SK-N-SH (cell line): ENCODE measurements at regions not wholly inside any gene's neighbourhood (a gene's known extent, or its start where the extent isn't known, plus 50 kb on each side); places are given as distances from the start of the nearest gene placed in this dataset.

ENCODE experiments used
- CTCF ChIA-PET: fragments of 300-600, 350-600 bp; formaldehyde crosslinking; extraction: SDS; loops from one replicate; lab custom pipeline; 2021; lab: Yijun Ruan, JAX
- POLR2A ChIA-PET: fragments of 350-600 bp; sonication (Branson Sonifier 250); formaldehyde crosslinking; extraction: SDS; loops from one replicate; lab custom pipeline; 2020; ENCODE audit warnings: antibody characterized with exemption, inconsistent platforms; lab: Yijun Ruan, JAX
- DNase-seq: peaks from one replicate; pipeline ENCODE4 v3.0.0; 2012
- H2AFZ ChIP-seq: fragments of 200-600 bp; sonication (generic); 2 replicates; pipeline ENCODE4 v1.8.1; 2016; ENCODE audit warnings: antibody characterized with exemption, mild to moderate bottlenecking, low read depth
- H3F3A ChIP-seq: fragments of 200-600 bp; sonication (generic); replicated peaks from 2 replicates; pipeline ENCODE3; 2016; ENCODE audit warnings: antibody characterized with exemption, mild to moderate bottlenecking; ENCODE audit not compliant: insufficient read depth
- H3K27ac ChIP-seq, 2 experiments: fragments of 200-500 bp in 1 of 2; fragments of 200-600 bp in 1 of 2; sonication (Bioruptor generic) in 1 of 2; sonication (generic), shearing (Covaris generic) in 1 of 2; 2 replicates each; pipeline versions ENCODE4 v1.5.1 to v1.6.1; 2014 to 2016; ENCODE audit warnings: low read depth in 2 of 2, inconsistent platforms in 1 of 2, low read length in 1 of 2, mild to moderate bottlenecking in 1 of 2, mixed read lengths in 1 of 2
- H3K27me3 ChIP-seq: fragments of 200-600 bp; sonication (generic), shearing (Covaris generic); 2 replicates; pipeline ENCODE4 v1.6.1; 2016; ENCODE audit warnings: mixed run types; ENCODE audit not compliant: insufficient read depth
- H3K36me3 ChIP-seq, 2 experiments: fragments of 200-500 bp in 1 of 2; fragments of 200-600 bp in 1 of 2; sonication (Bioruptor generic) in 1 of 2; sonication (generic) in 1 of 2; replicated peaks in 1 of 2; 2 replicates each; pipeline versions ENCODE3 to v1.5.1; 2014 to 2016; ENCODE audit warnings: low read length in 1 of 2, mild to moderate bottlenecking in 1 of 2; ENCODE audit not compliant: insufficient read depth in 2 of 2, control insufficient read depth in 1 of 2
- H3K4me1 ChIP-seq, 2 experiments: fragments of 200-500 bp in 1 of 2; fragments of 200-600 bp in 1 of 2; sonication (Bioruptor generic) in 1 of 2; sonication (generic), shearing (Covaris generic) in 1 of 2; 2 replicates each; pipeline versions ENCODE4 v1.5.1 to v1.6.1; 2014 to 2016; ENCODE audit warnings: low read depth in 1 of 2, low read length in 1 of 2, mixed run types in 1 of 2; ENCODE audit not compliant: insufficient read depth in 2 of 2, control insufficient read depth in 1 of 2
- H3K4me2 ChIP-seq: fragments of 200-600 bp; sonication (generic), shearing (Covaris generic); 2 replicates; pipeline ENCODE4 v1.6.1; 2017; ENCODE audit warnings: mixed run types
- H3K4me3 ChIP-seq, 2 experiments: fragments of 200-500 bp in 1 of 2; fragments of 200-600 bp in 1 of 2; sonication (Bioruptor generic) in 1 of 2; sonication (generic), shearing (Covaris generic) in 1 of 2; 2 replicates each; pipeline versions ENCODE4 v1.5.1 to v1.8.1; 2014 to 2016; ENCODE audit warnings: low read depth in 2 of 2, inconsistent platforms in 1 of 2, low read length in 1 of 2, mild to moderate bottlenecking in 1 of 2, mixed read lengths in 1 of 2, moderate library complexity in 1 of 2
- H3K79me2 ChIP-seq: fragments of 200-600 bp; sonication (generic); 2 replicates; pipeline ENCODE4 v1.8.1; 2017; ENCODE audit warnings: mild to moderate bottlenecking; ENCODE audit not compliant: insufficient read depth
- H3K9ac ChIP-seq: fragments of 200-600 bp; sonication (generic); 2 replicates; pipeline ENCODE4 v1.6.1; 2017; ENCODE audit warnings: mixed run types
- H3K9me2 ChIP-seq: fragments of 200-600 bp; sonication (generic); 2 replicates; pipeline ENCODE4 v1.6.1; 2017; ENCODE audit warnings: mixed run types
- H3K9me3 ChIP-seq: fragments of 200-600 bp; sonication (generic); 2 replicates; pipeline ENCODE4 v1.6.1; 2017; ENCODE audit warnings: mixed run types, mild to moderate bottlenecking, moderate library complexity
- H4K20me1 ChIP-seq: fragments of 200-600 bp; sonication (generic); 2 replicates; pipeline ENCODE4 v1.6.1; 2017; ENCODE audit warnings: mild to moderate bottlenecking, mixed run types; ENCODE audit not compliant: insufficient read depth
- EZH2phosphoT487 ChIP-seq: fragments of 200-600 bp; sonication (generic); IDR thresholded peaks from 2 replicates; pipeline ENCODE4 v1.6.1; 2017; ENCODE audit warnings: low read depth, mixed run types, mild to moderate bottlenecking, antibody characterized with exemption, moderate library complexity, borderline replicate concordance
- FOXJ3 ChIP-seq: sonication (generic); formaldehyde crosslinking; IDR thresholded peaks from 2 replicates; pipeline ENCODE4 v1.5.1; 2020; ENCODE audit warnings: mild to moderate bottlenecking, missing genetic modification reagents
- FOXM1 ChIP-seq: IDR thresholded peaks from 2 replicates; pipeline ENCODE4 v1.4.0; 2012; ENCODE audit warnings: low read depth, mild to moderate bottlenecking
- GABPA ChIP-seq: IDR thresholded peaks from 2 replicates; pipeline ENCODE4 v1.4.0; 2012; ENCODE audit warnings: low read depth, mild to moderate bottlenecking
- JUND ChIP-seq: IDR thresholded peaks from 2 replicates; pipeline ENCODE4 v1.4.0; 2012
- MEF2A ChIP-seq: IDR thresholded peaks from 2 replicates; pipeline ENCODE4 v1.4.0; 2012; ENCODE audit warnings: low read depth, borderline replicate concordance
- NFIC ChIP-seq: IDR thresholded peaks from 2 replicates; pipeline ENCODE4 v1.4.0; 2012; ENCODE audit warnings: borderline replicate concordance
- POLR2AphosphoS5 ChIP-seq: IDR thresholded peaks from 2 replicates; pipeline ENCODE4 v1.6.1; 2012; ENCODE audit warnings: low read depth, low read length
- RAD21 ChIP-seq: IDR thresholded peaks from 2 replicates; pipeline ENCODE4 v1.6.1; 2012; ENCODE audit warnings: mild to moderate bottlenecking, low read length
- RXRA ChIP-seq: IDR thresholded peaks from 2 replicates; pipeline ENCODE4 v1.4.0; 2012; ENCODE audit warnings: low read depth, mild to moderate bottlenecking, borderline replicate concordance
- SIN3A ChIP-seq: IDR thresholded peaks from 2 replicates; pipeline ENCODE4 v1.6.1; 2012; ENCODE audit warnings: low read depth, mild to moderate bottlenecking, low read length, moderate library complexity, borderline replicate concordance
- TEAD4 ChIP-seq: IDR thresholded peaks from 2 replicates; pipeline ENCODE4 v1.4.0; 2012; ENCODE audit warnings: mild to moderate bottlenecking, borderline replicate concordance; ENCODE audit not compliant: insufficient read depth
- WGBS: methylation state at CpG from one replicate; pipeline ENCODE4 v1.1.6; 2017; ENCODE audit warnings: low lambda C conversion rate; 5-methylcytosine and 5-hydroxymethylcytosine counted together
- TF ChIP-seq, protein P1 (sequence below): IDR thresholded peaks from 2 replicates; pipeline ENCODE4 v1.4.0; 2012; ENCODE audit warnings: low read depth
- TF ChIP-seq, protein P2 (sequence below): fragments of 200-600 bp; sonication (generic); IDR thresholded peaks from 2 replicates; pipeline ENCODE4 v1.6.1; 2017; ENCODE audit warnings: antibody characterized with exemption, mild to moderate bottlenecking, moderate library complexity
- TF ChIP-seq, protein P3 (sequence below): IDR thresholded peaks from 2 replicates; pipeline ENCODE4; 2012
- TF ChIP-seq, protein P4 (sequence below): IDR thresholded peaks from 2 replicates; pipeline ENCODE4 v1.6.1; 2012; ENCODE audit warnings: mild to moderate bottlenecking, low read depth, low read length, moderate library complexity
- TF ChIP-seq, protein P5 (sequence below): IDR thresholded peaks from 2 replicates; pipeline ENCODE4 v1.4.0; 2012; ENCODE audit warnings: low read depth, borderline replicate concordance

DNA sequence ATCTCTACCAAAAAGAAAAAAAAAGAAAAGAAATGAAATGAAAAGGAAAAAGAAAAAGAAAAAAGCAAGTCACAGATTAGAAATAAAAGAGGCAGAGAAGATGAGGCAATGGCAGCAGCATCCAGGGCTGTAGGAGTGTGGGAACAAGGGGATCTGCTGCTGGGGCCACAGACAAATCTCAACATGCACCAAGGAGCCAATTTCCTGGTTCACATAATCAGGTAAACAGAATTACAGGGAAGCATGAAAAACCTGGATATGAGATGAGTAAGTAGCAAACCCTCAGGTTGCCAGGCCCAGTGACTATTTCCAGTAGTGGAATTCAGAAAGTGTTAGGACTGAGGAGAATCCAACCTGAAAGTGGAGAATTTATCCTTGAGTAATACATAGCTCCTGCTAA is 77.4 kb upstream of the ARHGAP28 start:
- POLR2A ChIA-PET = no interaction called here
- H3K79me2 ChIP-seq = no peaks in the 10 kb centered on the region
- no peak overlapping the region for H3K9ac ChIP-seq
- no peaks in the 10 kb centered on the region for H3K27me3 ChIP-seq
- H3K27ac ChIP-seq = no peak overlapping the region
- no peaks in the 10 kb centered on the region for H3F3A ChIP-seq
- no peak overlapping the region for H2AFZ ChIP-seq
- CTCF ChIA-PET = interaction anchor here (1.0 to 1.6 kb wide), 2 partner anchors 9 to 12 kb away, joined by 3 to 4 read pairs; no protein-coding TSS in a partner anchor
- no peaks in the 10 kb centered on the region; a peak in 1 of 4 replicates for H3K4me1 ChIP-seq
- H3K36me3 ChIP-seq = no peaks in the 10 kb centered on the region
- H3K4me2 ChIP-seq = no peak overlapping the region
- DNase-seq = no peak
- no peaks in the 10 kb centered on the region for H3K9me3 ChIP-seq
- H4K20me1 ChIP-seq = no peaks in the 10 kb centered on the region
- no peak overlapping the region for H3K4me3 ChIP-seq
- no peak for TF ChIP-seq EZH2phosphoT487
- TF ChIP-seq, protein P1, sequence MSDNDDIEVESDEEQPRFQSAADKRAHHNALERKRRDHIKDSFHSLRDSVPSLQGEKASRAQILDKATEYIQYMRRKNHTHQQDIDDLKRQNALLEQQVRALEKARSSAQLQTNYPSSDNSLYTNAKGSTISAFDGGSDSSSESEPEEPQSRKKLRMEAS = no peak
- TF ChIP-seq RAD21 = no peak
- TF ChIP-seq, protein P2, sequence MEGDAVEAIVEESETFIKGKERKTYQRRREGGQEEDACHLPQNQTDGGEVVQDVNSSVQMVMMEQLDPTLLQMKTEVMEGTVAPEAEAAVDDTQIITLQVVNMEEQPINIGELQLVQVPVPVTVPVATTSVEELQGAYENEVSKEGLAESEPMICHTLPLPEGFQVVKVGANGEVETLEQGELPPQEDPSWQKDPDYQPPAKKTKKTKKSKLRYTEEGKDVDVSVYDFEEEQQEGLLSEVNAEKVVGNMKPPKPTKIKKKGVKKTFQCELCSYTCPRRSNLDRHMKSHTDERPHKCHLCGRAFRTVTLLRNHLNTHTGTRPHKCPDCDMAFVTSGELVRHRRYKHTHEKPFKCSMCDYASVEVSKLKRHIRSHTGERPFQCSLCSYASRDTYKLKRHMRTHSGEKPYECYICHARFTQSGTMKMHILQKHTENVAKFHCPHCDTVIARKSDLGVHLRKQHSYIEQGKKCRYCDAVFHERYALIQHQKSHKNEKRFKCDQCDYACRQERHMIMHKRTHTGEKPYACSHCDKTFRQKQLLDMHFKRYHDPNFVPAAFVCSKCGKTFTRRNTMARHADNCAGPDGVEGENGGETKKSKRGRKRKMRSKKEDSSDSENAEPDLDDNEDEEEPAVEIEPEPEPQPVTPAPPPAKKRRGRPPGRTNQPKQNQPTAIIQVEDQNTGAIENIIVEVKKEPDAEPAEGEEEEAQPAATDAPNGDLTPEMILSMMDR = no peak
- H3K9me2 ChIP-seq = no peaks in the 10 kb centered on the region

DNA sequence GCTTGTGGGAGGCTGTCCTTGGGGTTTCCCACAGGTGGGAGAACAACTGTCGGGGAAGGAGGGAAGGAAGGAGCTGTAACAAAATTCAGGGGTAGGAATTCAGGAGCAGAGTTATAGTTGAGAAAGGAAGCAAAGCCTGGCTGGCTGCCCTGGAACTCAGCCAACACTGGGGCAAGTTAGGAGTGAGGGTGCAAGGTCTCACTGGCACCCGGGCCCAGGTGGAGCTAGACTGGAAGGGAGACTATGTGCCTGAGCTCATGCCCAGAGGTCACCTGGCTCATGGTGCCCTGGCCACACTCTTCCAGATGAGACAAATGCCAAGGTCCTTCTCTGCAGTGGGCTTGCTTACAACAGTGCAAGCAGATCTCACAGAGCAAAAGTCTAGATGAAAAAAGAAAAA is 75.6 kb upstream of the ARHGAP28 start:
- Histone ChIP-seq H3K9me3 (no peaks in the 10 kb centered on the region), H3K4me1 (no peaks in the 10 kb centered on the region; a peak in 1 of 4 replicates), H3K4me2 (no peak overlapping the region)
- no peak for DNase-seq
- TF ChIP-seq GABPA = no peak
- TF ChIP-seq, protein P3, sequence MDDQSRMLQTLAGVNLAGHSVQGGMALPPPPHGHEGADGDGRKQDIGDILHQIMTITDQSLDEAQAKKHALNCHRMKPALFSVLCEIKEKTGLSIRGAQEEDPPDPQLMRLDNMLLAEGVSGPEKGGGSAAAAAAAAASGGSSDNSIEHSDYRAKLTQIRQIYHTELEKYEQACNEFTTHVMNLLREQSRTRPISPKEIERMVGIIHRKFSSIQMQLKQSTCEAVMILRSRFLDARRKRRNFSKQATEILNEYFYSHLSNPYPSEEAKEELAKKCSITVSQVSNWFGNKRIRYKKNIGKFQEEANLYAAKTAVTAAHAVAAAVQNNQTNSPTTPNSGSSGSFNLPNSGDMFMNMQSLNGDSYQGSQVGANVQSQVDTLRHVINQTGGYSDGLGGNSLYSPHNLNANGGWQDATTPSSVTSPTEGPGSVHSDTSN = no peak
- TF ChIP-seq EZH2phosphoT487 = no peak
- no peak for TF ChIP-seq FOXJ3 (CRISPR knock-in tag)
- TF ChIP-seq JUND = no peak
- no peak for TF ChIP-seq TEAD4
- TF ChIP-seq, protein P4, sequence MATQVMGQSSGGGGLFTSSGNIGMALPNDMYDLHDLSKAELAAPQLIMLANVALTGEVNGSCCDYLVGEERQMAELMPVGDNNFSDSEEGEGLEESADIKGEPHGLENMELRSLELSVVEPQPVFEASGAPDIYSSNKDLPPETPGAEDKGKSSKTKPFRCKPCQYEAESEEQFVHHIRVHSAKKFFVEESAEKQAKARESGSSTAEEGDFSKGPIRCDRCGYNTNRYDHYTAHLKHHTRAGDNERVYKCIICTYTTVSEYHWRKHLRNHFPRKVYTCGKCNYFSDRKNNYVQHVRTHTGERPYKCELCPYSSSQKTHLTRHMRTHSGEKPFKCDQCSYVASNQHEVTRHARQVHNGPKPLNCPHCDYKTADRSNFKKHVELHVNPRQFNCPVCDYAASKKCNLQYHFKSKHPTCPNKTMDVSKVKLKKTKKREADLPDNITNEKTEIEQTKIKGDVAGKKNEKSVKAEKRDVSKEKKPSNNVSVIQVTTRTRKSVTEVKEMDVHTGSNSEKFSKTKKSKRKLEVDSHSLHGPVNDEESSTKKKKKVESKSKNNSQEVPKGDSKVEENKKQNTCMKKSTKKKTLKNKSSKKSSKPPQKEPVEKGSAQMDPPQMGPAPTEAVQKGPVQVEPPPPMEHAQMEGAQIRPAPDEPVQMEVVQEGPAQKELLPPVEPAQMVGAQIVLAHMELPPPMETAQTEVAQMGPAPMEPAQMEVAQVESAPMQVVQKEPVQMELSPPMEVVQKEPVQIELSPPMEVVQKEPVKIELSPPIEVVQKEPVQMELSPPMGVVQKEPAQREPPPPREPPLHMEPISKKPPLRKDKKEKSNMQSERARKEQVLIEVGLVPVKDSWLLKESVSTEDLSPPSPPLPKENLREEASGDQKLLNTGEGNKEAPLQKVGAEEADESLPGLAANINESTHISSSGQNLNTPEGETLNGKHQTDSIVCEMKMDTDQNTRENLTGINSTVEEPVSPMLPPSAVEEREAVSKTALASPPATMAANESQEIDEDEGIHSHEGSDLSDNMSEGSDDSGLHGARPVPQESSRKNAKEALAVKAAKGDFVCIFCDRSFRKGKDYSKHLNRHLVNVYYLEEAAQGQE = no peak
- no peak for TF ChIP-seq NFIC
- TF ChIP-seq SIN3A = no peak
- no peak for TF ChIP-seq RXRA
- no peak for TF ChIP-seq MEF2A
- no peak for TF ChIP-seq FOXM1
- TF ChIP-seq, protein P5, sequence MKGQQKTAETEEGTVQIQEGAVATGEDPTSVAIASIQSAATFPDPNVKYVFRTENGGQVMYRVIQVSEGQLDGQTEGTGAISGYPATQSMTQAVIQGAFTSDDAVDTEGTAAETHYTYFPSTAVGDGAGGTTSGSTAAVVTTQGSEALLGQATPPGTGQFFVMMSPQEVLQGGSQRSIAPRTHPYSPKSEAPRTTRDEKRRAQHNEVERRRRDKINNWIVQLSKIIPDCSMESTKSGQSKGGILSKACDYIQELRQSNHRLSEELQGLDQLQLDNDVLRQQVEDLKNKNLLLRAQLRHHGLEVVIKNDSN = no peak
- TF ChIP-seq POLR2AphosphoS5 = no peak
- TF ChIP-seq, all 33 proteins: peak for 0
- no peak overlapping the region for H2AFZ ChIP-seq
- ChIA-PET CTCF (no interaction called here), POLR2A (no interaction called here)
- no peaks in the 10 kb centered on the region for H3F3A ChIP-seq
- 69% methylated on average over 1 of the region's 2 CpGs for WGBS
- no peaks in the 10 kb centered on the region for H3K9me2 ChIP-seq
- H3K36me3 ChIP-seq = no peaks in the 10 kb centered on the region
- H3K4me3 ChIP-seq = no peak overlapping the region
- no peak overlapping the region for H3K9ac ChIP-seq
- H3K27me3 ChIP-seq = no peaks in the 10 kb centered on the region
- H4K20me1 ChIP-seq = no peaks in the 10 kb centered on the region
- H3K79me2 ChIP-seq = no peaks in the 10 kb centered on the region
- no peak overlapping the region for H3K27ac ChIP-seq
